CD4-positive, alpha-beta T cell treated with Interleukin-15 for 1 hour (primary cell): ENCODE measurements at regions not wholly inside any gene's neighbourhood (a gene's known extent, or its start where the extent isn't known, plus 50 kb on each side); places are given as distances from the start of the nearest gene placed in this dataset.

Experiments
- DNase-seq: peaks from one replicate; pipeline ENCODE4 v3.0.0-alpha.2; 2020

DNA sequence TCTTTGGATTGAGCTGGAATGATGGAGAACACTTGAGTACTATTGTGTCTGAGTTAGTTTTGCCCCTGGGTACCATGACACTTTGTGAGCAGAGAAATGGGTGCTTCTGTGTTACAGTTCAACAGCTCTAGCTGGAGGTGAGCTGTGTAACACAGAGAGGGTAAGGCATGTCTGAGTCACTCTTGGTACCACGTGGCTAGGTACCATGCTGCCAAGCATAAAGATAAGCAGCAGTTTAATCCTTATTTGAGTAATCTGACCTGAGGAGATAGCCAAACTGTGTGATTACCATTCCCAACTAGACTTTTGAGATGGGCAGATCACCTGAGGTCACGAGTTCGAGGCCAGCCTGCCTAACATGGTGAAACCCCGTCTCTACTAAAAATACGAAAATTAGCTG, 122.0 kb downstream of the OLFM4 start:
- no peak for DNase-seq

DNA sequence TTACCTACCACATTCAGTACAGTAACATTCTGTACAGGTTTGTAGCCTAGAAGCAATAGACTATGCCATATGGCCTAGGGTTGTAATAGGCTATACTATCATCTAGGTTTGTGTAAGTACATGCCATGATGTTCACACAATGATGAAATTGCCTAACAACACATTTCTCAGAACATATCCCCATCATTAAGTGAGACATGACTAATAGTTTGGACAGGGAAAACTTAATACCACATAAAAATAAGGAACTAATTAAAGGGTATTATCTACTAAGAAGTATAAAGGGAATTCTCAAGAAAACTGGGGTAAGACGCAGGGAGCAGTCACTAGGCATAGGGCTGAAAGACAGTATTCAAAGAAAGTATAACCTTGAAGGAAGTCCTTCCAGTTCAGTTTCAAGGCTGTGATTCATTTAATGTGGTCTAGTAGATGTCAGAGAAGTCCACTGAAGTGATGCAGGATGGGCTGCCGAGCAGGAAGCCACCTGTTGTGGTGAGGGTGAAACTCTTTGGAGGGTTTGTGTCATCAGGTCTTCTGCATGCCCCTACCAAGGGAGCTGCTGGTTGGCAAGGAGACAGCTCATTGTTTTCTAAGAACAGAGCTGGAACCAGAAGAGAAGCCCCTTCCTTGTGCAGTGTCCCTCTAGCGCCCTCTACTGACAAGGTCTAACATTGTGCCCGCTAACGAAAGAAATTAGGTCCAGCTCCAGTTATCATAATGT, 122.9 kb downstream of the OLFM4 start:
- DNase-seq, result no peak

DNA sequence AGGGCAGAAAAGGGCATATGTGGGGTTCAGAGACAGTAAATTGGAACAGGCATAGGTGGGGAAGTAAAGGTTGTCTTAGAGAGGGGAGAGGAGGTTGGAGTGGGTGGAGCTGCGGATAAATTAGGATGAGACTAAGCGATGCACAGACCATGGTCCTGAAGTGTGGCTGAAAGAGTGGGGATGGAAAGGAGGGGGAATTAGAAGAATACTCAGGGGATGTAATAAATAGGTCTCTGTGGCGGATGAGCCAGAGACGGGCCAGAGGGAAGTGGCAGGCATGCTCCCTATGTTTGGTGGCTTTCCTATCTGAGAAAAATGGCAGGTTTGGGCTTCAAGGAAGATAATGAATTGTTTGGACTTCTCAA, 123.4 kb downstream of the OLFM4 start:
- no peak for DNase-seq

DNA sequence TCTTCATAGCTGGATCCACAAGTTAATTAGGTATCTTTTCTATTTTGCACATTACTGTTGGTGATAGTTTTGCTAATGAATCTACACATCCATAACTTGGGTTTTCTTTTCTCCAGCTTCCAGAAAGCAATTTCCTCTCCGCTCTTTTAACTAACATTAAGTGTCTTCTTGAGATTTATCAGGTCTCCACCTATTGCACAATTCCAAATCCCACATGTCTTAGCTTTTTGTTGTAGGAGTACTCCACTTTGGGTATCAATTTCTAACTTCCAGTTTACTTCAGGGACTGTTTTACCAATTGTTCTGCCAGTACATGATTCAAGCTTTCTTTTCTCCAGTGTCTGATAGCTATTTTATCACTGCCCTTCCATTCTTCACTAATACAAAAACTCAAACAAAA, 129.6 kb downstream of the OLFM4 start:
- DNase-seq, result no peak

DNA sequence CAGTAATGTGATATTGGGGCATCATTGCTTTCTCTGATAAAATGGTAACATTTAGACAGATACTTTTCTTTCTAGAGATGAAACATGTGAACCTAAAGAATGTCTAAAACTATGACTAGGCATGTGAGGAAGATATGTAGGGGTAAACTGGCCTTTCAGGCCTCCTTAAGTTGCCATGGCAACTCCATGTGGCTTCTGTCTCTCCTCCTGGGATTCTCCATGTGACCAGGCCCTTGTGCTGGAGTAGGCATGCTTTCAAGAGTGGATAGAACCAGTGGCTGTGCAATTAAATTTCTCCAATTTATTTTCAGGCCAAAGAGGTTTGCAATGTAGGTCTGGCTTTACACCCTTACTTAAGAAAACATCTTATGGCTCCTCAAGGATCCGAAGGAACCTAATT, 130.8 kb downstream of the OLFM4 start:
- DNase-seq, result no peak

DNA sequence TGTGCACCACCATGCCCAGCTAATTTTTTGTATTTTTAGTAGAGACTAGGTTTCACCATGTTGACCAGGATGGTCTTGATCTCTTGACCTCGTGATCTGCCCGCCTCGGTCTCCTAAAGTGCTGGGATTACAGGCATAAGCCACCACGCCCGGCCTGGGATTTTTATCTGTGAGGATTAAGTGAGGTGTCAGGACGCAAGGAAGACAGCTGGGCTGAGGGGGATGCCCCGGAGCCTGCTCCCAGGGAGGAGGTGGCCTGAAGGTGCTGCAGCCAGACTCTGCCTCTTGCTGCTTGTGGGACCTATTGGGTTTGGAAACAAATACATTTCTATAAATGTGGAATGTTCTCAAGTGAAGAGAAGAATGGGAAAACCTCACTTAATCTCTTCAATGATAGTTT, 131.6 kb downstream of the OLFM4 start:
- no peak for DNase-seq

DNA sequence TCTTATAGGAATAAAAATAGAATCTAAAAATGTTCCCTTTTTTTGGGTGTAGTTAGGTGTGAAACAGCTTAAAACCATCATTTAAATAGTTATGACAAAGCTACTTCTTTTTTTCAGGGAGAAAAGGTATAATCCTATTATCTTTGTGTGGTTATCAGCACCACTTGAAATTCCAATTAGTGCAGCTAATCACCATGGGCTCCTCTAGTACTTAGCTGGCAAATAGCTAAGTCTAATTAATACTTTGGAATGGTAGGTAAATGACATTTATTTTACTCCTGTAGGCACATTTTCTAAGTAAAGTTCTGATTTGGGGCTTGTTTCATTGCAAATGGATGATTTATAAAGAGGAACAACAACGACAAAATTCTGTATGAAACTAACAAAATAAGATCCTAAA, 132.6 kb downstream of the OLFM4 start:
- DNase-seq, result no peak

DNA sequence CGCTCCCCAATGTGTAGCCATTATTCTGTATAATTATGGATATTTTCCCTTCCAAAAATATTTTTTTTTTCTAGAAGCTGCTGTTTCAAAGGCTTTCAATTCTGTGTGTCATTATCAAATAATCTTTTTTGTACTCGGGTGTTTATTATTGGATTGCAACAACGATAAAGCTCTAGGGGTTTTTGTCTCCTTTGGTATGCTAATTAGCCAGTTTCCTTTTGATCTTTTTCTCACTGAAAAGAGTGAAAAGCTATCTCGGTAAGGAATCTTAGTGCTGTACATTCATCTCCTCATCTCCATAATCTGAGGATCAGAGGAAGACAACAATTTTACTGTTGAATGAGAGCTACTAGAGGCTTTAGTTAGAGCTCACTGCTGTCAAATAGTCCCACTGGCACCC, 136.6 kb downstream of the OLFM4 start:
- DNase-seq, result no peak

DNA sequence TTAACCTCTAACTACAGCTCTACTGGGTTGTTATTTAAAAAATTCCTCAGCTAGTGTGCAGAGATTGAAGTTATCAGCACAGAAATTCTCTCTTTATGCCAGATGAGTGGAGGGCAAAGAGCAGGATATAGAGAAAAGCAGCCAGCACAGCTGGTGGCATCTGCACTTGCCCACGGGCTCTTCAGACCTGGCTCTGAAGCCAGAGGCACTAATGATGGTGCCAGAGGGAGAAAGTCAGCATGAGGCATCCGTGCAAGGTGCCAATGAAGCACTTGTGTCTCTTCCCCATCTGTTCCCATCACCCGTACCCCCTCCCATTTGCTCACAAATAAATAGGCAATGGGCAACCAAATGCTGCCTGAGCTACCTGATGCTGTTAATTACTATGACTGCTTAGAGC, 138.9 kb downstream of the OLFM4 start:
- no peak for DNase-seq

DNA sequence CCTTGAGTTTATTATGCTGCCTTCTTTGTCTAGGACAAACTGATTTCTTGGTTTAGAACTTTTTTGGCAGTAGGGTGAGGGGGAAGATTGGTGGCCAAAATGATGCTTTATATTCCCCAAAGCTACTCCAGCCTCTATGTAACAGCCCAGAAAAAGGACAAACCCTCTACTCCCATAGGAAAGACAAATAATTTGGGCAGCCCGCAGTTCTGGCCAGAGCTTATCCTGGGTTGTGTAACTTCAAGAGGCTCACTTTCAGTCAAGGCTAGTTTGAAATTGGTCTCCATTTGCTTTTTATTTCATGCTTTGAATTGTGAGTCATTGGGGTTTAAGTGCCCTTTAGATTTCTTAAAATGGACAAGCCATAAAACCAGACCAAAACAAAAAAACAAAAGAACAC, 142.3 kb downstream of the OLFM4 start:
- no peak for DNase-seq

DNA sequence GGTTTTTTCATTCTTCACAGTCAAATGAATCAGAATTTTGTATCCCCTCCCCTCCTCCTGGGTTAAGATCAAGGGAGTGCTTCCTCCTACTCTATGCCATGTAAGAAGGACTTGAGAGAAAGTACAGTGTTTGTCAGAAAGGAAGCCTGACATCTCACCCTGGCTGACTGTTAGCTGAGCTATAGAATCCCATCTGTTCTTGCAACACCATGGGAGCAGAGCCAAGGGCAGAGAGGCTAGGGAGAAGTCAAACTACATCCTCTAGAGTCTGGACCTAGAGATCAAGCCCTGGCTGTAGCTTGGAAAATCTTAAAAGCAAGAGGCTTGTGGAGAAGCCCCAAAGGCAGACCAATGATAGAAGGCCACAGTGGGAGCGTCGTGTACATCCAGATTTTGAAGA, 145.9 kb downstream of the OLFM4 start:
- no peak for DNase-seq

DNA sequence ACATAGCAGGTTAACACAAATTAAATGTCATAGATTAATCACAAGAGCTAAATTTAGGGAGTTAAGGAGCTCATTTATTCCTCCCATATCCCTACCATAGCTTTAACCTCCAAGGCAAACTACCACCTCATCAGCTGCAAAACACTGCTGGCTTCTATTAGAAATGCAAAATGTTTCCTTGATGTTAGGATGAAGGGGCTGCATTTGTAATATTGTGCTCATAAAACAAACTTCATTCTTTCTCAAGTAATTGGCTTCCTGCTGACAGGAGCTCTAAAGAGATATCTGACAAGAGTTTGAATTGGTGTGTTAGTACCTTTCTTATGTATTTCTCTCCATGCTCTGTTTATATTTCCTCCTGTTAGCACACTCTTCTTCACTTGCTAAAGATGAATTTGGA, 152.1 kb downstream of the OLFM4 start:
- DNase-seq, result no peak

DNA sequence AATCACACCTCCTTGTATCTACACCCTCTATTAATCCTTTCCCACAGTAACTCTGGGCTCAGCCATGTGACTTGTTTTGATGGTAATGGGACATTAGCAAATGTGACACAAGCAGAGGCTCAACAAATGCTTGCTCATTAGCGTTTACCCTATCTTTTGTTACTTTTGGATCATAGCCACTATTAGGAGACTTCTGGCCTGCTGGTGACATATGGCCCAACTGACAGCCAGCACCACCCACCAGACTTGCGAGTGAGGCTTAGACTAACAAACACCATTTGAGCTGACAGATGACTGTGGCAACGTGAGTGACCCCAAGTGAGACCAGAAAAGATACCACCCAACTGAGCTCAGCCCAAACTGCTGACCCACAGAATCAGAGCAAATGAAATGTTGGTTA, 154.1 kb downstream of the OLFM4 start:
- DNase-seq, result no peak

DNA sequence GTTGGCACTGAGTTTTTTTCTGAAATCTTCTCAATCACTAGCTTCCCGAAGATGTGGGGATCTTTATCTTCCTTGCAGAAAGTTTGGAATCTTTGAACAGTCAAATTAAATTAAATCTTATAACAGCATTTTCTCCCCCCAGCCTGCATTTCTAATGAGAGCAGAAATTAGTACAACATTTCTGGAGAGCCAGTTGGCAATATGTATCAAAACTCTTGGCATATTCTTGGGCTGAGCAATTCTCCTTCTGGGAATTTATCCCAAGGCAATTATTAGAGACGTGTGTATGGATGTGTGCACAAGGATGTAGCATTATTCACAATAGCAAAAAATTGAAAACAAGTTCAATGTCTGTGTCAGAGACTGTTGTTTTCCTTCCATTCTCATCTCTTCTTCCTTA, 159.5 kb downstream of the OLFM4 start:
- DNase-seq, result no peak

DNA sequence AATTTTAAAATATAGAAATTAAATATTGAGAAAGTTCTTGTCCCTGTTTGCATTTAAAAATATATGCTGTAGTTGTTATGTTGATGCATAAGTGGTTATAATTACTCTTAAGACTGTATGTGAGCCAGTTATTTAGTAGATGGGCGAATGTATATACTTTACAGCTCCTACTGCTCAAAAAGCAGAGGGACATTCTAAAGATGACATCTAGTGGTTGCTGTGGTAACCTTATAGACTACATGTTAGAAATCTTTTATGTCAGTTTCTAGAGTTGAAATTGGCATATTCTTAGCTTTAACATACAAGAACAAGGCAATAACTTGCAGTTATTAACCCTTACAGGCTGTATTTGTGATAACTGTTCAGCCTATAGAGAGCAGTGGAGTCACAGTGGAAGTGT, 160.5 kb downstream of the OLFM4 start:
- DNase-seq, result no peak

DNA sequence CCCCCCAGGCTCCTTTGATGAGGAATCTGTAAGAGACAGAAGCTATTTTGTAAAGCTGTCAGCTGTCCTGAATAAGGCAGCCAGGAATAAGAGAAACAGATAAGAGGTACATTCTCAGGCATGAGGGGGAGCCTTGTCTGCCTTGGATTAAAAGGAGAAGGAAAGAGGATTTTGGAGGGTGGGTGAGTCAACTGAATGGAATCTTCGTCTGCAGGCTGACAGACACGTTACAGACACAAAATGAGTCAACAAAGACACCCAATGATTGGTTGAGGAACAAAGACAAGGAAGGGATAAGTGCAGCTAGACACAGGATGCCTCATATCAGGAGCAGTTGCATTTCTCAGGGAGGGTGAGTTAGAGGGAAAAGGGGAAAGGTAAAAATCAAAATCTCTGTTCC, 162.5 kb downstream of the OLFM4 start:
- DNase-seq, result no peak

DNA sequence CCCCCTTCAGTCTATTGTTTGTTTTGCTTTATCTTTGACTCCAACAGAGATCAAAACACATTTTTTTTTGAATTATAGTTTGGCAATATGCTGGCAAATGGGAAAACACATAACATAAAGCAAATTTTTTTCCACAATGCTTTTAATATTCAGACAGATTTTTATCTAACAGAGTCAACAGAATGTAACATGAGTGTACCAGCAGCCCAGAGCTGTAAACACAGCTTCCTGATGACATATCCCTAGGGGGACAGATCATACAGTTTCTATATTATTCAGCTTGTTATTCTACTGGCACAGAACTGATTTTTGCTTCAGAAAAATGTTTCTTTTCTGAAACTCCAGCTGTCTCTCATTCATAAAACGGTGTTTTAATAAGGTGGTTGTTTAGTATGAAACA, 168.8 kb downstream of the OLFM4 start:
- no peak for DNase-seq

DNA sequence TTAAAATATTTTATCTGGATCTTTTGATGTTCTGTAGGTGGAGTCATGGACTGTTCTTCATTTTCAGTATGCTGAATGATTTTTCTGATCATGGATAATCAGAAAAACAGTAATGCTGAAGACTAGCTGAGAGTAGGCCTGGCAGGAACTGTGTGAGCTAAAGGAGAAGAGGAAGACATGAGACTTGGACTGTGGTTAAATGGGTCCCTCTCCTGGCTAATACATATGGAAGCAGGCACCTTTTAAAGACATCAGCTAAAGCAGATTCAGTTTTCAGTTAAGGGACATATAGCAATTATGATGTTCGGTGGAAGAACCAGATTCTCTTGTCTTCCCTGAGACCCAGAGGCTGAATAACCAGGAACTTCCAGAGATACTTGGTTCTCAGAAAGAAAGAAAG, 169.4 kb downstream of the OLFM4 start:
- no peak for DNase-seq

DNA sequence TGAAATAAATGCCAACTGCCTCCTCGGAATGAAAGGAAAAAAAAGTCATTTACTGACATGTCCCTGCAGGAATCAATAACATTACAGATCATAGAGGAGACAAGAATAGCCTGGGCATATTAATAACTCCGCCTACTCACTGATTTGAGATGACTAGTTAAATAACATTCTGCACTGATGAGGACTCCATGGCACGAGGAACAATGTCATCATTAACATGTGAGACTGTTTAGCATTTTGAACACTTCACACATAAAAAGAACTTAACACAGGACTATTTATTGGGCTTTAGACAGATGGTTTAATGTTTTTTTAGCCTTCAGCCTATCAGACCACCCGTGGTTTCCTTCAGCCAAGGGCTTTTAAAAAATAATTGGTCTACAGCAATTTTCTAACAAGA, 170.1 kb downstream of the OLFM4 start:
- no peak for DNase-seq

DNA sequence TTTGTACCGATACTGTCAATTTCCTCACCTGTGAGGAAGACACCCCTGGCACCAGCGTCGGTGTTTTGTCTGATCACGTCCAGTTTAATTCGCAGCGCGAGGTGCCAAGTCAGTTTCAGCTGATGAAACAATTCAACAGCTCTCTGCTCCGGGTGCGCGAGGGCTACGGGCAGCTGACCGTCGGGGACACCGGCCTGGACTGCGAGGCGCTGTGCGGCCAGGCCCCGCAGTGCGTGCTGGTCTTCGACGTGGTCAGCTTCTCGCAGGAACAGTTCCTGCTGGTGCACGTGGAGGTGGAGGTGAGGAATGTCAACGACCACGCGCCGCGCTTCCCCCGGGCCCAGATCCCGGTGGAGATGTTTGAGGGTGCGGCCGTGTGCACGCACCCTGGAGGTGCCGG, 171.5 kb downstream of the OLFM4 start:
- no peak for DNase-seq

DNA sequence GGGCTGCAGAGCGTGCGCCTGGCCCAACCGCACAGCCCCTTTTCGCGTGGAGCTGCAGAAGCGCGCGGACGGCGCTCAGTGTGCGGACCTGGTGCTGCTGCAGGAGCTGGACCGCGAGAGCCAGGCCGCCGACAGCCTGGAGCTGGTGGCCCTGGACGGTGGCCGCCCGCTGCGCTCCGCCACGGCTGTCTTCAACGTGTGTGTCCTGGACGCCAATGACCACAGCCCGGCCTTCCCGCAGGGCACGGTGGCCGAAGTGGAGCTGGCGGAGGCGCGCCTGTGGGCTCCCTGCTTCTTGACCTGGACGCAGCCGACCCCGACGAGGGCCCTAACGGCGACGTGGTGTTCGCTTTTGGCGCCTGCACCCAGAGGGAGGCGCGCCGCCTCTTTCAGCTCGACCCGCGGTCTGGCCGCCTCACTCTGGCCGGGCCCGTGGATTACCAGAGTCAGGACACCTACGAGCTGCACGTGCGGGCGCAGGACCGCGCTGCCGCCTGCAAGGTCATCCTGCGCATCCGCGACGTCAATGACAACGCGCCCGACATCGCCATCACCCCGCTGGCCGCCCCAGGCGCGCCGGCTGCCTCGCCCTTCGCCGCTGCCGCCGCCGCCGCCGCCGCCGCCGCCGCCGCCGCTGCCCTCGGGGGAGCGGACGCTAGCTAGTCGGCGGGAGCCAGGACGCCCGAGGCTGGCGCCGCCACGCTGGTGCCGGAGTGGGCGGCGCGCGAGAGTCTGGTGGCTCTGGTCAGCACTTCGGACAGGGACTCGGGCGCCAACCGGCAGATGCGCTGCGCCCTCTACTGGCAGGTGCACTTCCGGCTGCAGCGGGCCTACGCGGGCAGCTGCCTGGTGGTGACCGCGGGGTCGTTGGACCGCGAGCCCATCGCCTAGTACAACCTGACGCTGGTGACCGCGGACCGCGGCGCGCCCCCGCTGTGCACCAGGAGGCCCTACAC, 172.2 kb downstream of the OLFM4 start:
- DNase-seq, result no peak

DNA sequence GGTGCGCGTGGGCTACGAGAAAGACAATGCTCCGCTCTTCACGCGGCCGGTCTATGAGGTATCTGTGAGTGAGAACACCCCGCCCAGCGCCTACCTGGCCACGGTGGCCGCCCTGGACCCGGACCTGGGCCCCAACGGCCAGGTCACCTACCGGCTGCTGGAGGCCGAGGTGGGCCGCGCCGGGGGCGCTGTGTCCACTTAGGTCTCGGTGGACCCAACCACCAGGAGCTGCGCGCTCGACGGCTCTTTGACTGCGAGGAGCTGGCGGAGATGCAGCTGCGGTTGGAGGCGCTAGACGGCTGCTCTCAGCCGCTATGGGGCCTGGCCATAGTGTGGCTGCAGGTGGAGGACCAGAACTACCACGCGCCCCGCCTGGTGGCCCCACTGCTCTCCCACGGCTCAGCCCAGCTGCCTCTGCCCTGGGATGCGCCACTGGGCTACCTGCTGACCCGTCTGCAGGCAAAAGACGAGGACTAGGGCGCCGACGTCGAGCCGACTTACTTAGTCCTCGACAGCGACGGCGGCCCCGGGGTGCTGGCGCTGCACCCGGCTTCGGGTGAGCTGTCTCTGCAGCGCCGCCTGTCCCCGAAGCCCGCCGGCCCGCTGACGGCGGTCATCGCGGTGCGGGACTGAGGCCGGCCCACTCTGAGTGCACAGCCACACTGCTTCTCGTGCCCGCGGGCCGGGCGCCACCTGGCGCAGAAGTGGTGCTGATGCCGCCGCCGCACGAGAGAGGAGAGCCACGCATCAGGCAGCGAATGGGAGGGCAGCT, 173.0 kb downstream of the OLFM4 start:
- no peak for DNase-seq

DNA sequence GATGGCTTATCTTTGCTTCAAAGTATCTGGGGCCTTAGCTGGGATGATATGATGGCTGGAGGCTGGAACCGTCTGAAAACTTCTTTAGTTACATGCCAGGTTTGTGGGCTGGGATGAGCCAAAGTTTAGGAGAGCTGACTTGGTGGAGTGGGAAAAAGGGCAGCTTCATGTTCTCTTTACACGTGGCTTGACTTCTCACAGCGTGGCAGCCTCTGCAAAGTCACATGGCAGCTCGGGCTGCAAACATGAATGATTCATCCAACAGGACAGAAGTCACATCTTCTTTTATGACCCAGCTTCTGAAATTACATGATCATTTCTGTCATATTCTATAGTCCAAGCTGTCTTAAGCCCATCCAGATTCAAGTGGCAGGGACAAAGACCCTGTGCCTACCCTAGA, 176.0 kb downstream of the OLFM4 start:
- DNase-seq, result no peak

DNA sequence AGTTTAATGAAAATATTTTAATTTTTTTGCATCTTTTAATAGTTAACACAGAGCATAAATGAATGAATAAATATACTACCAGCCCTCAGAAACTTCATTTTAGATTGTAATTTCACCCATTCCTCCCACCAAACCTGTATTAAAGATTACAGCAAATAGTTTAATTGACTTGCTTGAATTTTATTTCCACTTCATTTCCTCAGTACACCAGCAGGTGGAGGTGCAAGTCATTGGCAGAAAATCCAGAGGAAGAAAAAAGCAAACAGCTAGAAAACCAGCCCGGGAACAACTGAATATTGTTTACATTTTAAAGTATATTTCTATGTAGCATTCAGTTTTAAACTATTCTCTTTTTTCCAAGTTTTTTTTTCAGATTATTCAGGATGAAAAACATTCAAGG, 177.8 kb downstream of the OLFM4 start:
- no peak for DNase-seq
